ENCODE measurements at regions not wholly inside any gene's neighbourhood (a gene's known extent, or its start where the extent isn't known, plus 50 kb on each side); places are given as distances from the start of the nearest gene placed in this dataset.

- no peak for FAIRE-seq
Measured at GRCh38 chr2:163370169-163370886, 365.5 kb downstream of the FIGN start.

GRCh38 chr2:163369111-163369510 is 366.7 kb downstream of the FIGN start:
- DNase-seq (ENCODE audit: low spot score in 2 of 2) (no peak), FAIRE-seq (no peak)

More at GRCh38 chr2:163370169-163370886, 365.5 kb downstream of the FIGN start:
- DNase-seq (ENCODE audit: low spot score in 2 of 2): no peak

GRCh38 chr2:163368655-163369054 is 367.2 kb downstream of the FIGN start:
- no peak for FAIRE-seq
- no peak for DNase-seq (ENCODE audit: low spot score in 2 of 2)

GRCh38 chr2:163367825-163368582 is 367.8 kb downstream of the FIGN start:
- DNase-seq (ENCODE audit: low spot score in 2 of 2) (no peak), FAIRE-seq (no peak)

- FAIRE-seq (no peak), DNase-seq (ENCODE audit: low spot score in 2 of 2) (no peak)
Measured at GRCh38 chr2:163364736-163365135, 371.1 kb downstream of the FIGN start.

- FAIRE-seq (no peak), DNase-seq (ENCODE audit: low spot score in 2 of 2) (no peak)
Measured at GRCh38 chr2:163353551-163353950, 382.3 kb downstream of the FIGN start.

DNA sequence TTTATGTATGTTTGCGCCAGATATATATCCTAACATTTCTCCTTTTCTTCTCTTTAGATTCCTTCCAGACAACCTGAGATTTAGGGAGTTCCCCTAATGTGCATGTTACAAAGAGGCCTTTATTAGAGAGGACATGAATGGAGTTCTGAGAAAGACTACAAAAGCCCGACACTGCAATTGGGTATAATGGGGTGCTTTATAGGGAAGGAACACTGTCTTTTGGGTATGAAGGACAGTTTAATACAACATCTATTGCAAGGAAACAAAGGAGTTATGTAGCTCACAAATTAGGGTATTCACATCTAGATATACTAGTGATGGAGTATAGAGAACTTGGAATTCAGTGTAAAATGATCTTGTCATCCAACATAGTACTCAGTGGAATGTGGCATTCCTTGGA is 383.8 kb downstream of the FIGN start:
- DNase-seq (ENCODE audit: low spot score in 2 of 2) (no peak), FAIRE-seq (no peak)

DNA sequence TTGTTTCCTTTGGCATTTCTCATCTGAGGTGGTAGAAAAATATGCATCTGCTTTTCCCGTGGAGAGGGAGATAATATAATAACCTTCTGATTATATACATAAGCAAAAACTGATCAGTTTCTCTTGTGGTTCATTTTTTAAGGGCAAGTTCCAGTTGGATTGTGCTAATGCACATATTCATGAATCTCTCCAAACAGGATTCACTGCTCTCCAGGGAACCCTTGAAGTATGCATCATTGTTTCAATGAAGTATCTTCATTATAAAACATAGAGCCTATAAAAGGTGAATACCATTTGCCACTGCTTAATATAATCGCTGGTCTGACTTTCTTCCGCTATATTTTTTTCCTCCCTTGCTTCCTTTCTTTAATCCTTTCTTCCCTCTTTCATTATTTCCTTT is 384.7 kb downstream of the FIGN start:
- no peak for FAIRE-seq
- DNase-seq (ENCODE audit: low spot score in 2 of 2): no peak

DNA sequence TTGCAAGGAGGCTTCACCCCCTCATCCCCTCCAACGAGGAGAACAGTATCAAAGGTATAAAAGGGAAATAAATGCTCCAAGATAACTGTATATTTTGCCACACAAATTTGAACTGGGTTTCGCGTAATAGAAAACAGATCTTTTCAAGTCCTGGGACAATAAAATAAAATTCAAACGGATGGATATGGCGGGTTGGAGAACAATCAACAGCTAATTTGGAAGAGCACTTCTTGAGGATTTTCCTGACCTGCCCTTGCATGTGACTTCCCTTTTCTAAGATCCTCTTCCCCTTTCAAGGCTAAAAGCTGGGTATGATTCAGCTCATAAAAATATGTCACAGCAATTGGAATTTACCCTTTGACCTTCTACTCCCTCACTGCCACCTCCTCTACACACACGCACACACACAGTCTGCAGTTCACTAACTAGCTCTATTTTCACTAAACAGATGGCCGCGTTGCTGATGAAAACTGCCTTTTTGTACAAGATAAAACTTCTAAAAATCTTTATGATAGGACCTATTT is 386.9 kb downstream of the FIGN start:
- FAIRE-seq: no peak
- DNase-seq (ENCODE audit: low spot score in 2 of 2): no peak

GRCh38 chr2:163347982-163348856 is 387.6 kb downstream of the FIGN start:
- peak; percentile 36 to 45 for DNase-seq (ENCODE audit: low spot score in 2 of 2)
- FAIRE-seq: no peak

DNA sequence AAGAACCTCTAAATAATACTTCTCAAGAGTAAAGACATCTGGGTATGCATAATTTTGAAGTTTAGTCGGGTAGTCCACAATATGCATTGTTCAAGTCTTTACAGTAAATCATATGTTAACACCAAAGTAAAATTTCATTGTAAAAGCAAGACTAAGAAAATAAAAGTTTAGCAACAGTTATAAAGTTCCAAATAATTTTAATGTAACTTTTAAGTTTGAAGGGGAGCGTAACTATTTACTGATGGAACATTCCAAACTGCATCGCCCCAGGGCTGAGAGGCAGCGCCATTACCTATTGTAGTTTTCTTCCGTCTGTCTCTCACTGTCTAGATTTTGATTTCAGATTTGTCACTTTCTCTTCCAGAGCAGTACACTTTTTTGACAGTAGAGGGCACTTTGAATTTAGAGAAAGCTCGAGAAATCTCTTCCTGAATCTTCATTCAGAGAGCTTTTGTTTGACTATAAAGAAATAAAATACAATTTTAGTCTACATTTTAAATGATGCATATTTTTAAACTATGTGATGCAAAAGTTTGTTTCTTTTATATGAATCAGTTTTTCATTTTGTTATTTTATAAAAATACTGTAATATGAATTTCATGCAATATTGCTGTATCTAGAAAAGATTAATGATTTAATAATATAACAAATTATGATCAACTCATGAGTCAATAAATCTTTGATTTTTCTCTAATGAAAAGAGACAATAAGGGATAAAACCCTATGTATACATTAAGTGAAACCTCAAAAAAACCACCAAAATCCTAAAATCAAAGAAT is 389.8 kb downstream of the FIGN start:
- FAIRE-seq (peak; percentile 99), DNase-seq (ENCODE audit: low spot score in 2 of 2) (peak; percentile 34 to 44)

- FAIRE-seq: no peak
- DNase-seq (ENCODE audit: low spot score in 2 of 2): no peak
Measured at GRCh38 chr2:163343316-163343715, 392.5 kb downstream of the FIGN start.

DNA sequence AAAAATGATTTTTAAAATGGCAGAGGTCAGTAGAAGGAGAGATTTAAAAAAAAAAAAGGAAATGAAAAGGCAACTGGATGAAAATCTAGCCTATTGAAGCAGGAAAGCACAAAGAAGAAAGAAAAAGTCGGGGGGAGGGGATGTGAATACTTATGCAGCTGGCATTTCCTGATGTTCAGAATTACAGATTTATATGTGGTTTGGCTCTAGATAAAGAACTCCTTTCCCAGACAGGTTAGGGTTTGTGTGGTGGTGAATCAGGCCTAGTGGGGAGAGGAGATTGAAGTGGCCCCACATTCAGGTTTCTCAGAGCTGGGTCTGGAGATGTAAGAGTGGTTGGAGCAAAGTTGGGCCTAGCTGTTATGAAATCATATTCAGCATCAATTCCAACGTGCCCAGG is 394.4 kb downstream of the FIGN start:
- DNase-seq (ENCODE audit: low spot score in 2 of 2): no peak
- no peak for FAIRE-seq

DNA sequence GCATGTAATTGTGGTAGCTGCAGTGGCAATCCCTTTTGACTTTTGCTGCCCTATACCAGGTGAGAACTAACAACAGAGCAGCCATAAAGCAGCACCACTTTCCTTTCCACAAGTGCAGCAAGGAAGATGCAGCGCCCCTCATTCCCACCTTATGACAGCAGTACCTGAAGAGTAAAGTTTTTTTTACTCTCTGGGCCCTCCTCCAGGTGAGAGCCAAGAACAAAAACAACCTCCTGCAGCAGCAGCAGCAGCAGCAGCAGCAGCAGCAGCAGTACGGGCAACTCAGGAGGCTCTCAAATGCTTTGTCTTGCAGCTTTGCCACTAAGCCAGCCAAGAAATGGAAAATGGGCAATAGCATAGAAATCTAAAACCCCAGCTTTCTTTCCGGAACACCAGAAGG is 397.5 kb downstream of the FIGN start:
- FAIRE-seq (no peak), DNase-seq (ENCODE audit: low spot score in 2 of 2) (no peak)

GRCh38 chr2:163324677-163325076 is 411.1 kb downstream of the FIGN start:
- FAIRE-seq (no peak), DNase-seq (ENCODE audit: low spot score in 2 of 2) (no peak)

DNA sequence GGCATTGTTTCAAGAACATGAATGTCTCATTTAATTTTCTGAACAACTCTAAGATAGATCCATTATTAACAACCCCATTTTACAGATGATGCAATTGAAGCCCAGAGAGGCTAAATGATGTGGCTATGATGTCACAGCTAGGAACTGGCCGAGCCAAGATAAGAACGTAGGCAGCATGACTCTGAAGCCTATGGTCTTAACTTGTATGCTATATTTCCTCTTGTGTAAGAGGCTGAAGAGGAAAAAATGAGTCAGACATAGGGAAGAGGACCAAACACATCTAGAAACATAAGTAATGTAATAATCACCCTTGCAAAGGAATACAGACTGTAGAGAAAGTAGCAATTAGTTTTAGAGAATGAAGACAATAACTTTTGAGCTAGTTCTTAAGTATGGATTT is 416.8 kb downstream of the FIGN start:
- no peak for FAIRE-seq
- no peak for DNase-seq (ENCODE audit: low spot score in 2 of 2)

DNA sequence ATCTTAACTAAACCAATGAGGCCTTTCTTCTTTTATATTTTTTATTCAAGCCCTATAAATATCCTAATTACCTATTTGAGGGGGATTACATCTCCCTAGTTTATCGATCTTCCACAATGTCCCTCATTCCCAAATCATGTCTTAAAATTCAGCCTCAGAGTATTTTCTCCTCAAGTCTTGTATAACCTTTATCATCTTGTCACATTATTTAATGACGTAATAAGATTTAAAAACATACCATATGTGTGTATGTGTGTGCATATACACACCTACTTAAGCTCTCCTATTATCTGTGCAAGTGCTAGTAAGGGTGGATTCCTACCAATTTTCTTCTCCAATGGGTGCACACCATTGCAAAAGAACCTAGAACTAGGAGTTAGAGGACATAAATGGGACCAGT is 421.1 kb downstream of the FIGN start:
- no peak for DNase-seq (ENCODE audit: low spot score in 2 of 2)
- FAIRE-seq: no peak

- no peak for FAIRE-seq
- DNase-seq (ENCODE audit: low spot score in 2 of 2): no peak
Measured at GRCh38 chr2:163312713-163313112, 423.1 kb downstream of the FIGN start.

- no peak for DNase-seq (ENCODE audit: low spot score in 2 of 2)
- FAIRE-seq: no peak
Measured at GRCh38 chr2:163306647-163307046, 429.2 kb downstream of the FIGN start.

DNA sequence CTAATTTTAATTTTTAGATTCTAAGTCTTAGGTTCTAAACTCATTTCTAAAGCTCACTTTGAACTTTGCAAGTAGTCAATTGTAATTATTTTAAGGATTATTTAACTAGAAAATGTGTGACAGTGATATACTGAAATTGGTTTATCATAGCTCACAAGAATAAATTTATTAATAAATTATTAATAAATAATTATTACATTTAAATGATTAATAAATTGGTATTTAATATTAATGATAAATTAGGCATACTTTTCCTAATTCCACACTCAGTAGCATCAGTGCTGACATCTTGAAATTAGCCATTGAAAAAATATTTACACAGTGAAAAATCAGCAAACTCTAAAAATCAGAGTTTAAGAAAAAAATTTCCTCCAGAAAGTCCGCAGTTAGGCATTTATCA is 433.7 kb downstream of the FIGN start:
- peak; percentile 77 for FAIRE-seq

More for the DNA sequence above, 433.7 kb downstream of the FIGN start:
- DNase-seq (ENCODE audit: low spot score in 2 of 2): no peak
